Stomach (tissue), 8 donors: ENCODE measurements at regions not wholly inside any gene's neighbourhood (a gene's known extent, or its start where the extent isn't known, plus 50 kb on each side); places are given as distances from the start of the nearest gene placed in this dataset.

Source experiments
- DNase-seq, 2 donors: peaks; one replicate each; pipeline versions ENCODE4 v3.0.0 to v3.0.0-alpha.2; 2013 to 2019
- H3K27ac ChIP-seq, 5 donors: fragments of 200-600 bp in 4 of 5; sonication (generic) in 4 of 5; one replicate each; pipeline ENCODE4 v1.5.1; 2013 to 2019; ENCODE audit warnings: mild to moderate bottlenecking in 1 of 5, moderate library complexity in 1 of 5
- H3K27me3 ChIP-seq, 3 donors: fragments of 200-600 bp; sonication (generic); one replicate each; pipeline ENCODE4 v1.5.1; 2017 to 2019; ENCODE audit warnings: mixed run types in 1 of 3
- H3K36me3 ChIP-seq, 4 donors: fragments of 200-600 bp; sonication (generic); 1 replicate in 3 of 4; 2 replicates in 1 of 4; pipeline ENCODE4 v1.5.1; 2016 to 2019
- H3K4me1 ChIP-seq, 4 donors: fragments of 200-600 bp; sonication (generic); one replicate each; pipeline ENCODE4 v1.5.1; 2016 to 2019
- H3K4me3 ChIP-seq, 4 donors: fragments of 200-600 bp; sonication (generic) in 3 of 4; one replicate each; pipeline ENCODE4 v1.5.1; 2016 to 2019; ENCODE audit warnings: mild to moderate bottlenecking in 1 of 4
- H3K9me3 ChIP-seq, 4 donors: fragments of 200-600 bp; sonication (generic); one replicate each; pipeline ENCODE4 v1.5.1; 2016 to 2019
- CTCF ChIP-seq, 7 experiments: fragments of 450-650 bp in 4 of 7; fragments of 200-600 bp in 3 of 7; sonication (generic) in 3 of 7; IDR thresholded peaks; one replicate each; pipeline ENCODE4 v1.5.1; 2016 to 2019; ENCODE audit warnings: antibody characterized with exemption in 7 of 7, control low read depth in 2 of 7, mild to moderate bottlenecking in 1 of 7
- EP300 ChIP-seq: sonication (generic); formaldehyde crosslinking; IDR thresholded peaks from one replicate; pipeline ENCODE4 v1.6.1; 2017; ENCODE audit warnings: antibody characterized with exemption
- POLR2A ChIP-seq, 4 donors: fragments of 450-650 bp; IDR thresholded peaks; one replicate each; pipeline ENCODE4 v1.6.1; 2016; ENCODE audit warnings: antibody characterized with exemption in 4 of 4, control low read depth in 2 of 4, mild to moderate bottlenecking in 1 of 4, moderate library complexity in 1 of 4
- POLR2AphosphoS5 ChIP-seq, 3 donors: sonication (generic); formaldehyde crosslinking; IDR thresholded peaks; one replicate each; pipeline ENCODE4 v1.6.1; 2016; ENCODE audit warnings: antibody characterized with exemption in 3 of 3
- WGBS, 5 donors: extraction: QIAGEN DNeasy Blood & Tissue Kit in 3 of 5; methylation state at CpG; one replicate each; pipeline versions ENCODE4 v1.1.5 to v1.1.7; 2013 to 2018; 5-methylcytosine and 5-hydroxymethylcytosine counted together
- intact Hi-C: fragments of 100-400 bp; cut with DNase I; formaldehyde crosslinking; loops from one replicate; pipeline ENCODE4 v1.15.1; 2023; ENCODE audit warnings: low total_unique reads
- donor health status: healthy with polysubstance abuse.
- donor health status: Bipolar disorder and iron deficiency.
- donor health status: healthy.

GRCh38 chr2:104766683-104767082 lies 87.2 kb upstream of the POU3F3 start:
- TF ChIP-seq EP300 (no peak), POLR2A (IDR thresholded peaks at IDR 0.05) (no peak), POLR2AphosphoS5 (IDR thresholded peaks at IDR 0.05) (no peak), CTCF (IDR thresholded peaks at IDR 0.05) (no peak)

GRCh38 chr2:104768694-104769093 lies 85.2 kb upstream of the POU3F3 start:
- 40 to 67% (median 60%) methylated on average over 3 of the region's 3 CpGs for WGBS, 5 donors
- H3K27ac ChIP-seq, result no peak overlapping the region
- intact Hi-C loops, result no loop called here

More at GRCh38 chr2:104766683-104767082, 87.2 kb upstream of the POU3F3 start:
- no peak for DNase-seq
- Histone ChIP-seq H3K36me3 (no peaks in the 10 kb centered on the region), H3K4me3 (no peak overlapping the region), H3K9me3 (peaks cover 0 to 11% (median 2%) of the 10 kb centered on the region in 4 donors), H3K27me3 (no peaks in the 10 kb centered on the region), H3K4me1 (no peaks in the 10 kb centered on the region), H3K27ac (no peak overlapping the region)
- 61 to 69% (median 62%) methylated on average over 10 of the region's 10 CpGs for WGBS, 5 donors
- intact Hi-C loops, result no loop called here

GRCh38 chr2:104769096-104769495 lies 84.8 kb upstream of the POU3F3 start:
- H3K9me3 ChIP-seq, result peaks cover 0 to 11% (median 2%) of the 10 kb centered on the region in 4 donors
- no peak for TF ChIP-seq POLR2A (IDR thresholded peaks at IDR 0.05)
- TF ChIP-seq EP300, result no peak
- no peak for TF ChIP-seq CTCF (IDR thresholded peaks at IDR 0.05)
- TF ChIP-seq POLR2AphosphoS5 (IDR thresholded peaks at IDR 0.05), result no peak
- intact Hi-C loops, result no loop called here
- no peak overlapping the region for H3K27ac ChIP-seq
- 87 to 95% (median 91%) methylated on average over 1 of the region's 1 CpG for WGBS, 5 donors
- no peaks in the 10 kb centered on the region for H3K4me1 ChIP-seq
- no peak for DNase-seq
- no peak overlapping the region for H3K4me3 ChIP-seq
- no peaks in the 10 kb centered on the region for H3K36me3 ChIP-seq
- no peaks in the 10 kb centered on the region for H3K27me3 ChIP-seq

More at GRCh38 chr2:104768694-104769093, 85.2 kb upstream of the POU3F3 start:
- TF ChIP-seq POLR2AphosphoS5 (IDR thresholded peaks at IDR 0.05), result no peak
- no peak for TF ChIP-seq CTCF (IDR thresholded peaks at IDR 0.05)
- TF ChIP-seq POLR2A (IDR thresholded peaks at IDR 0.05), result no peak
- no peak for TF ChIP-seq EP300
- no peaks in the 10 kb centered on the region for H3K4me1 ChIP-seq
- DNase-seq, result no peak
- no peaks in the 10 kb centered on the region for H3K36me3 ChIP-seq
- H3K27me3 ChIP-seq, result no peaks in the 10 kb centered on the region
- no peak overlapping the region for H3K4me3 ChIP-seq
- H3K9me3 ChIP-seq, result peaks cover 0 to 11% (median 2%) of the 10 kb centered on the region in 4 donors

- intact Hi-C loops, result no loop called here
Measured at GRCh38 chr2:104772996-104773395, 80.9 kb upstream of the POU3F3 start.

More at GRCh38 chr2:104772996-104773395, 80.9 kb upstream of the POU3F3 start:
- Histone ChIP-seq H3K27ac (no peak overlapping the region), H3K36me3 (no peaks in the 10 kb centered on the region), H3K9me3 (peaks cover 0 to 11% (median 4%) of the 10 kb centered on the region in 4 donors), H3K4me3 (no peak overlapping the region), H3K27me3 (no peaks in the 10 kb centered on the region), H3K4me1 (no peaks in the 10 kb centered on the region)
- 13 to 37% (median 22%) methylated on average over 1 of the region's 1 CpG for WGBS, 5 donors
- TF ChIP-seq POLR2A (IDR thresholded peaks at IDR 0.05) (no peak), POLR2AphosphoS5 (IDR thresholded peaks at IDR 0.05) (no peak), EP300 (no peak), CTCF (IDR thresholded peaks at IDR 0.05) (no peak)
- DNase-seq, result no peak
